GM12878 (cell line): ENCODE measurements at regions not wholly inside any gene's neighbourhood (a gene's known extent, or its start where the extent isn't known, plus 50 kb on each side); places are given as distances from the start of the nearest gene placed in this dataset.

ENCODE experiments used
- ATAC-seq: fragments of 200-7000 bp; cut with Tn5 transposase; 3 replicates; pipeline ENCODE4 v1.9.1; 2020; ENCODE audit warnings: mild to moderate bottlenecking, moderate library complexity
- BruUV-seq: library from RNA; stranded (reverse); fragments of 400-500 nt; replicated peaks from 2 replicates; lab custom pipeline; 2021; lab: Mats Ljungman, UMichigan
- CTCF ChIA-PET: fragments of 300-600 bp; sonication (Branson Sonifier 250); formaldehyde crosslinking; extraction: SDS; loops from one replicate; lab custom pipeline; 2021; ENCODE audit warnings: inconsistent platforms; lab: Yijun Ruan, JAX
- POLR2A ChIA-PET: fragments of 350-600 bp; formaldehyde crosslinking; extraction: SDS; loops from one replicate; lab custom pipeline; 2021; ENCODE audit warnings: inconsistent platforms; lab: Charles Lee
- RAD21 ChIA-PET: fragments of 300-600 bp; sonication (Branson Sonifier 250); formaldehyde crosslinking; loops from one replicate; lab custom pipeline; 2023; ENCODE audit warnings: antibody characterized with exemption; ENCODE audit not compliant: unreplicated experiment; lab: Charles Lee
- SMC1A ChIA-PET: fragments of 300-600 bp; sonication (Branson Sonifier 250); formaldehyde crosslinking; loops from one replicate; lab custom pipeline; 2023; ENCODE audit not compliant: unreplicated experiment, uncharacterized antibody; lab: Charles Lee
- DNase-seq: peaks from one replicate; pipeline ENCODE4 v3.0.0-alpha.2; 2011; ENCODE audit warnings: low read depth, low spot score
- FAIRE-seq: peaks from 3 replicates; lab custom pipeline; 2011; peaks lifted over from hg19 to GRCh38; lab: Jason Lieb, UNC
- H2AFZ ChIP-seq: 2 replicates; pipeline ENCODE4 v1.6.0; 2011; ENCODE audit warnings: low read depth, low read length, control low read depth; ENCODE audit not compliant: control insufficient read depth
- H3K27ac ChIP-seq: 2 replicates; pipeline ENCODE4 v1.5.1; 2011; ENCODE audit warnings: control low read depth; ENCODE audit not compliant: control insufficient read depth, insufficient read depth
- H3K27me3 ChIP-seq, 2 experiments: replicated peaks in 1 of 2; 2 replicates each; pipeline versions ENCODE4 v1.6.0 to v1.6.1; 2011; ENCODE audit warnings: low read length in 1 of 2; ENCODE audit not compliant: control insufficient read depth in 2 of 2, insufficient read depth in 2 of 2
- H3K36me3 ChIP-seq, 2 experiments: 2 replicates each; pipeline ENCODE4 v1.5.1; 2011; ENCODE audit warnings: low read length in 1 of 2; ENCODE audit not compliant: control insufficient read depth in 2 of 2, insufficient read depth in 2 of 2
- H3K4me1 ChIP-seq: 2 replicates; pipeline ENCODE4 v1.6.1; 2011; ENCODE audit warnings: mild to moderate bottlenecking, low read length, moderate library complexity, mixed read lengths; ENCODE audit not compliant: control insufficient read depth, insufficient read depth
- H3K4me2 ChIP-seq: 2 replicates; pipeline ENCODE4 v1.6.0; 2011; ENCODE audit warnings: control low read depth; ENCODE audit not compliant: control insufficient read depth, insufficient read depth
- H3K4me3 ChIP-seq: fragments of 200-600 bp; sonication (generic); 2 replicates; pipeline ENCODE4 v1.5.1; 2016
- H3K79me2 ChIP-seq: 2 replicates; pipeline ENCODE4 v1.6.0; 2011; ENCODE audit warnings: low read length; ENCODE audit not compliant: control insufficient read depth, insufficient read depth
- H3K9ac ChIP-seq: 2 replicates; pipeline ENCODE4 v1.8.0; 2011; ENCODE audit warnings: low read length, control low read depth, mixed read lengths; ENCODE audit not compliant: control insufficient read depth, insufficient read depth
- H3K9me3 ChIP-seq: replicated peaks from 3 replicates; pipeline ENCODE4 v1.5.1; 2011; ENCODE audit warnings: mild to moderate bottlenecking, low read length; ENCODE audit not compliant: control insufficient read depth, insufficient read depth
- H4K20me1 ChIP-seq: 2 replicates; pipeline ENCODE4 v1.6.0; 2011; ENCODE audit not compliant: control insufficient read depth, insufficient read depth
- BACH1 ChIP-seq: fragments of 450-650 bp; IDR thresholded peaks from 2 replicates; pipeline ENCODE4 v1.6.1; 2017; ENCODE audit warnings: mild to moderate bottlenecking, borderline replicate concordance
- EP300 ChIP-seq, 2 experiments: fragments of 150-350 bp in 1 of 2; IDR thresholded peaks; 2 replicates each; pipeline ENCODE4 v1.6.1; 2011 to 2012; ENCODE audit warnings: low read depth in 2 of 2, low read length in 2 of 2, borderline replicate concordance in 1 of 2, improper control_type of control experiment in 1 of 2, inconsistent platforms in 1 of 2; ENCODE audit not compliant: control insufficient read depth in 1 of 2
- HDAC2 ChIP-seq: fragments of 200-600 bp; sonication (generic); IDR thresholded peaks from 2 replicates; pipeline ENCODE4 v1.6.1; 2017
- JUNB ChIP-seq: IDR thresholded peaks from 2 replicates; pipeline ENCODE4 v1.6.1; 2016; ENCODE audit warnings: antibody characterized with exemption, mild to moderate bottlenecking
- NFXL1 ChIP-seq: fragments of 450-650 bp; IDR thresholded peaks from 2 replicates; pipeline ENCODE4 v1.6.1; 2017; ENCODE audit warnings: antibody characterized with exemption, mild to moderate bottlenecking, borderline replicate concordance
- NRF1 ChIP-seq: conservative IDR thresholded peaks from 2 replicates; pipeline ENCODE4 v1.6.1; 2011; ENCODE audit warnings: mild to moderate bottlenecking, low read depth, low read length, improper control_type of control experiment
- PML ChIP-seq: IDR thresholded peaks from 2 replicates; pipeline ENCODE4 v1.6.1; 2012; ENCODE audit warnings: low read length, inconsistent platforms
- PRDM15 ChIP-seq: fragments of 450-650 bp; formaldehyde crosslinking; IDR thresholded peaks from 2 replicates; pipeline ENCODE4 v1.4.0; 2020; ENCODE audit warnings: mild to moderate bottlenecking, moderate library complexity
- RUNX3 ChIP-seq: IDR thresholded peaks from 2 replicates; pipeline ENCODE4 v1.6.1; 2012; ENCODE audit warnings: low read length, inconsistent platforms
- SMAD5 ChIP-seq: IDR thresholded peaks from 2 replicates; pipeline ENCODE4 v1.6.1; 2016; ENCODE audit warnings: antibody characterized with exemption, low read depth
- SP1 ChIP-seq: IDR thresholded peaks from one replicate; pipeline ENCODE4 v1.6.1; 2011; ENCODE audit warnings: low read depth, low read length
- STAT1 ChIP-seq: fragments of 450-650 bp; conservative IDR thresholded peaks from 2 replicates; pipeline ENCODE4 v1.6.1; 2014; ENCODE audit warnings: antibody characterized with exemption, mild to moderate bottlenecking
- SUPT20H ChIP-seq: IDR thresholded peaks from 2 replicates; pipeline ENCODE4 v1.6.1; 2011; ENCODE audit warnings: low read depth, mild to moderate bottlenecking, low read length, moderate library complexity, borderline replicate concordance; ENCODE audit not compliant: control insufficient read depth
- SUZ12 ChIP-seq: fragments of 200-600 bp; sonication (generic); IDR thresholded peaks from one replicate; pipeline ENCODE4 v1.6.1; 2018; ENCODE audit warnings: antibody characterized with exemption, mild to moderate bottlenecking; ENCODE audit not compliant: unreplicated experiment
- TAF1 ChIP-seq: IDR thresholded peaks from 2 replicates; pipeline ENCODE4 v1.6.1; 2011; ENCODE audit warnings: mild to moderate bottlenecking, low read depth, low read length, borderline replicate concordance
- ZBTB40 ChIP-seq: fragments of 450-650 bp; IDR thresholded peaks from 2 replicates; pipeline ENCODE4 v1.6.1; 2016; ENCODE audit warnings: mild to moderate bottlenecking, moderate library complexity, borderline replicate concordance
- ZNF24 ChIP-seq: fragments of 450-650 bp; IDR thresholded peaks from 2 replicates; pipeline ENCODE4 v1.6.1; 2017; ENCODE audit warnings: antibody characterized with exemption, mild to moderate bottlenecking
- in situ Hi-C: fragments of 300-500 bp; cut with MboI; formaldehyde crosslinking; loops from 9 replicates; pipeline ENCODE4 v1.14.3; 2018; ENCODE audit warnings: mixed read lengths
- intact Hi-C: fragments of 100-400 bp; cut with micrococcal nuclease; formaldehyde crosslinking; loops from one replicate; pipeline ENCODE4 v1.14.2; 2022; ENCODE audit not compliant: unreplicated experiment

- no peak for TF ChIP-seq JUNB
- TF ChIP-seq HDAC2: no peak
- TF ChIP-seq RUNX3: no peak
These were observed 178.9 kb downstream of the DMRTA1 start (continued) for GRCh38 chr9:22625540-22625939.

- CTCF ChIA-PET: interaction anchor here (1.1 kb wide), 1 partner anchor 216 kb away, joined by 3 read pairs; no protein-coding TSS in a partner anchor
- ATAC-seq (no peak), FAIRE-seq (no peak), DNase-seq (no peak)
- in situ Hi-C loops: no loop called here
- H3K27me3 ChIP-seq: no peaks in the 10 kb centered on the region
- H3K79me2 ChIP-seq: no peaks in the 10 kb centered on the region
- intact Hi-C loops: no loop called here
- TF ChIP-seq SUPT20H: no peak
- TF ChIP-seq BACH1: no peak
- no peak for TF ChIP-seq TAF1
- TF ChIP-seq NRF1: no peak
- TF ChIP-seq NFXL1: no peak
- no peak for TF ChIP-seq PML
- TF ChIP-seq SUZ12: no peak
- no peak for TF ChIP-seq ZNF24
- TF ChIP-seq ZBTB40: no peak
- TF ChIP-seq EP300 (IDR thresholded peaks at IDR 0.05; ENCODE audit: borderline replicate concordance in 1 of 2, control insufficient read depth in 1 of 2, low read depth in 2 of 2, low read length in 2 of 2): no peak
- no peak for TF ChIP-seq PRDM15
- TF ChIP-seq STAT1: no peak
- TF ChIP-seq SP1: no peak
- TF ChIP-seq SMAD5: no peak
- no peak overlapping the region for H3K4me3 ChIP-seq
- POLR2A ChIA-PET: no interaction called here
- H3K4me1 ChIP-seq: no peaks in the 10 kb centered on the region
- no peaks in the 10 kb centered on the region for H3K9me3 ChIP-seq
- no peak overlapping the region for H3K4me2 ChIP-seq
- RAD21 ChIA-PET: no interaction called here
- BruUV-seq: no TSS peak
- H4K20me1 ChIP-seq: no peaks in the 10 kb centered on the region
- SMC1A ChIA-PET: no interaction called here
- no peak overlapping the region for H2AFZ ChIP-seq
- no peak overlapping the region for H3K9ac ChIP-seq
- no peak overlapping the region for H3K27ac ChIP-seq
- no peaks in the 10 kb centered on the region for H3K36me3 ChIP-seq
These were observed 196.9 kb downstream of the DMRTA1 start for GRCh38 chr9:22643541-22643940.
